NCI-H1048 (cell line): ENCODE measurements at regions not wholly inside any gene's neighbourhood (a gene's known extent, or its start where the extent isn't known, plus 50 kb on each side); places are given as distances from the start of the nearest gene placed in this dataset.

Experiments
- DNase-seq: peaks from one replicate; lab custom pipeline; 2025; lab: John Stamatoyannopoulos, UW

GRCh38 chr4:123841447-123842121, 445.0 kb downstream of the SPRY1 start:
- no peak for DNase-seq

GRCh38 chr4:123843137-123843536, 446.5 kb downstream of the SPRY1 start:
- no peak for DNase-seq

DNA sequence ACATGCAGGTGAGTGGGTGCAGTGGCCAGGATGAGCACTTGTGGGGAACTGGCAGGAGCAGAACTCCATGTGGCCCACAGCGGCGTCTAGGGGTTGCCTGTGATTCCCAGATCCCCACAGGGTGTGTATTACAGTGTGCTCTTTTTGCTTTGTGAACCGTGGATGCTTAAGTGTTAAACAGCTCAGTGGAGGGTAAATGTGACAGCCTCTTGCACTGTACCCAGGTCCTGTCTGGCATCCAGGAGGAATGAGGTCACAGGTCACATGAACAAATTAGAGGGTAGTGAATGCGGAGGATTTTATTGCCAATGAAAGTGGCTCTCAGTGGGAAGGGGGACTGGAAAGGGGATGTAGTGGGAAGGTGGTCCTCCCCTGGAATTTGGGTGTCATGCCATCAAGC, 447.8 kb downstream of the SPRY1 start:
- DNase-seq: no peak

DNA sequence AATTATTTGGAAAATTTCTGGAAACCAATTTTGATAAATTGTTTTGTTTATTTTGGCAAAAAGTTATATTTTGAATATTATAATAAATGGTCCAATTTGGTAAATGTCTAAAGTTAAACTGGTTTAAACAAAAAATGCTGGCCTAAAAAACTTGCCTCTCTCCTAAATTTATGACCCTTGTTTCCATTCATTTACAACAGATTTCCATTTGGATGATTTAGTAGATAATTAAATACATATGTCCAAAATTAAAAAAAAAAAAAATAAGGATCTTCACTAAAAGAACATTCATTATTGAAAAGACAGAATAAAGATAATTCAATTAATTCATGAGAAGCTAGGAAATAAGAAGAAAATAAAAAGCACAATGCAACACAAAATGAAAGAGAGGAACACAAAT, 449.5 kb downstream of the SPRY1 start:
- DNase-seq: no peak

- no peak for DNase-seq
Observed at GRCh38 chr4:123846561-123846960, 450.0 kb downstream of the SPRY1 start.

DNA sequence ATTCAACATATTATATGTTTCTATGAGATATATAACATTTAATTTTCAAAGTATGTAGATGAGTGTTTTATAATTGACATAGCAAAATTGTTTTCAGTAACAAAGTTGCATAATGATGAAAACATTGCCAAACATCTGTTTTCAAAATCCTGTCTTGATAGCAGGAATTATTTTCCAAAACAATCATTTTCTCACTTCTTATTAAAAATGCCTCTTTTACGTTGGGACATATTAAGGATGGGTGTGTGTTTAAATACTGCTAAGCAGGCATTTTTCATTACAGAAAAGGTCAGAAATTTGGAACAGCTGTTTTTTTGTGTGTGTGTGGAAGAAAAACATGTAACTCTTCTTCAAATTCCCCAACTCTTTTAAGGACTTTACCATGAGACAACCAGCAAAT, 452.0 kb downstream of the SPRY1 start:
- DNase-seq: no peak

- DNase-seq: no peak
Observed at GRCh38 chr4:123849495-123849894, 452.9 kb downstream of the SPRY1 start.

DNA sequence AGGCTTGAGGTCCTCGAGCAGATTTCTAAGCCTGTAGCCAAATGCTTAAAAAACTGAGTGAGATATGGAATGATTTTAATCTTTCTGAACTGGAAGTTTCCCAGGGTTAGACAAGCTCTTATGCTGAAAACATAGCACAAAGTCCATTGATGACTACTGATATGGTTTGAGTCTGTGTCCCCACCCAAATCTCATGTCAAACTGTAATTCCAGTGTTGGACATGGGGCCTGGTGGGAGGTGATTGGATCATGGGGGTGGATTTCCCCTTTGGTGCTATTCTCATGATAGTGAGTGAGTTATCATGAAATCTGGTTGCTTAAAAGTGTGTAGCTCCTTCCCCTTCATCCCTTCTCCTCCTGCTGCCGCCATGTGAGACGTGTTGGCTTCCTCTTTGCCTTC, 454.9 kb downstream of the SPRY1 start:
- DNase-seq: no peak

DNA sequence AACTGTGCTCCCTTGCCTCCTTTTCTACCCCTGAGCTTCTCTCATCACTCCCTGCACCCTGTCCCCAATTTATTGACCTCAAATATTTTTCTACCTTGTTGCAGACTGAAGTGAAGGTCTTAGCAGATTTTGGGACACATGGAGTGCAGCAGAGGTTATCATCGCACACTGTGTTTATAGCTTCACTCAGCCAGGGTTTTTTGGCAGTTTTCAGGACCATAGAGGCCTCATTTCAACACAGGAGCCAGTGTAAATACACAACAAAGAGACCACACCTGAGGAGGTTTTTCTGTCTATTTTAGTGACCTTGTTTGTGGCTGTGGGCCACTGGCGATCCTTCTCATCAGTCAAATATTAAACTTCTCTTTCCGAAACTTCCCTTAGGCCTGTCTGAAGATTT, 457.1 kb downstream of the SPRY1 start:
- DNase-seq: no peak

DNA sequence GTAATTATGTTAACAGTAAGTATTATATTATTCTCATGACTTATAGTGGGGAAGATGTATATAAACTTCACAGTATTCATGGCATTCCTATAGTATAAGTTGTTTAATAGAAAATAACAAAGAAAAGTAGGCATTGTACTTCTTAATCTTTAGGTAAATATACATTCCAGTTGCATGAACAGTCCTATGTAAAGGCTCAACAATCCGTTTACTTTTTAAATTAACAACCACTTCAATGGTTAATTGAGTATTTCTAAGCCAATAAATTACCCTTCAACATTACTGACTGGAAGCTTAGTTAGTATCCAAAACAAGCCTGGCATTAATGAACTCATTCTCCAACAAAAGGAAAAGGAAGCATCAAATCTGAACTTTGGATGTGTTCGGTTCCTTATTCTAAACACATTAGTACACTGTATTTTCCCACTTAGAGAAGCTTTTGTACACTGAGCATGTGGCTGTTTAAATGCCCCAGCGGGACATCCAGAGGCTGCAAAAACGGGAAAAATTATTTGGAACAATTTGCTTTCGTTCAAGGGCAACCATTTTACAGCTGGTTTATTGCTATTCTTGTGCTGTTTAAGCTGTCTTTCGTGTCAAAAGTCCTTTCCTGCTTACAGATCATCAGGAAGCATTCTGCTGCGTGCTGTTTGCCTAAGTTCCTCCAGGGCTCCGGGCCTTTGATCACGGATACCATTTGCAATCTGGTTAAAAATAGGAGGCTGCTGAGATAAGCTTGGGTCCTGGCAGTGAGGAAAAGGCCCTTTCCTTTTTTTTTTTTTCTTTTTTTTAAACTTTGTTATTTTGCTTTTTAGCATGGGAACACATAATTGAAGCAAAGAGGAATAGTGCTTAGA, 460.3 kb downstream of the SPRY1 start:
- DNase-seq: no peak

DNA sequence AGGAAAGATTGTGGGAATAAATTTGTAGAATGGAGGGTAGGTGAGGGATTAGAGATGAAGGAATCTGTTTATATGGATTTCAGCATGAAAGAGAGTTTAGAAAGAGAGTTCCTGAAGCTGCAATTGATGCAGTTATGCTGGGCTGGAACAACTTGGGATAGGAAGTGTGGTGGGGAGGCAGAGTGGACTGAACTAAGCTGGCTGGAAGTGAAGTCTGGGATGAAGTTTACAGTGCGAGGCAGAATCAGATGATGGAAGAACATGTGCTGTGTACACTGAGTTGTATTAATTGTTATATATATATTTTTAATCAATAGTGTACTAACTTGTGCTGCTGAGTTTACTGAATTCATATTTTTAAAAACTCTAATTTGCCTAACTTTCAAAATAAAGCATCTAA, 461.9 kb downstream of the SPRY1 start:
- no peak for DNase-seq

- no peak for DNase-seq
Observed at GRCh38 chr4:123862812-123863211, 466.2 kb downstream of the SPRY1 start.

- DNase-seq: no peak
Observed at GRCh38 chr4:123866796-123867195, 470.2 kb downstream of the SPRY1 start.

- DNase-seq: no peak
Observed at GRCh38 chr4:123867910-123868587, 471.5 kb downstream of the SPRY1 start.

GRCh38 chr4:123869286-123870215, 473.0 kb downstream of the SPRY1 start:
- no peak for DNase-seq

DNA sequence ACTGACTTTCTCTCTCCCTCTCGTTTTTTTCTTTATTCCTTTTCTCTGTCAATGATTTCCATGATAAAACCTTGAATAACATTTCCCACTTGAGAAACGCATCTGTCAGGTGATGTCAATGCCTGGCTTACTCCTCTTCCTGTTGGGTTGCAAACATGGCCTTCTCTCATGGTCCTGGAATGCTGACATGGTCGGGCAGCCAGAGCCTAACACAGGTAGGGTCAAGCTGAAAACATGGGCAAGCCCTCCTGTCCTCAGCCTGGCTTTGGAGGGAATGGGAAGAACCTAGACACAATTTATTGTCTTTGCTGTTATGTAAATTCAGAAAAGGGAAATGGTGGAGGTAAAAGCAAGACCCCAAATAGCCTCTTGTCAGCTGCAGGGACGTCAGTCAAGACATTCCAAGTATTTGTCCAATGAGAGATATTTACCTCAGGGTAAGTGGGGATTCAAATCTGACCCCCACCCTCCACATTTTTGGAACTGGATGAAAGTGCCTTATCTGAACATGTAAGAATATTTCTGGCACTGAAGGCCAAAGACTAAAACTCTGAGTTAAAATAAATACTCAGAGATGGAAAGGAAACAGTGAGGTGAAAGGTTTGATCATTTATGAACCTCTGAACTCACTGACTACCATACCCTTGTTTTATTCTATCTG, 473.8 kb downstream of the SPRY1 start:
- DNase-seq: no peak

- no peak for DNase-seq
Observed at GRCh38 chr4:123871341-123871740, 474.7 kb downstream of the SPRY1 start.

DNA sequence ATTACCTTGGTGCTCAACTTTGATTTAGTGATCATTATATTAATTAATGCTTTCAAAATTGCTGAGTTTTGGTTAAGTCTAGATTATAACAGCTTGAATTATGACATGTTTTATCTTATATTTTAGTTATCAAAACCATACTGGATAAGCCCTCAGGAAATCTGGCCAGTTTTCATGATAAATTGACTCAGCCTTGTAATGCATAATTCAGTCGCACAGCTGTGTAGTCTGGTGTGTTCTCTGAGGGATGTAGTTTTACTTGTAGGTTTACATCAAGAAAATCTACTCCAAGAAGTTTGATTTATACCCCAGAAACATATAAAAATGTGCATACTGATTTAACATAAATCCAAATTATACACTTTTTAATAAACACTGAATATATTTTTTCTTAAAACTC, 477.5 kb downstream of the SPRY1 start:
- no peak for DNase-seq

DNA sequence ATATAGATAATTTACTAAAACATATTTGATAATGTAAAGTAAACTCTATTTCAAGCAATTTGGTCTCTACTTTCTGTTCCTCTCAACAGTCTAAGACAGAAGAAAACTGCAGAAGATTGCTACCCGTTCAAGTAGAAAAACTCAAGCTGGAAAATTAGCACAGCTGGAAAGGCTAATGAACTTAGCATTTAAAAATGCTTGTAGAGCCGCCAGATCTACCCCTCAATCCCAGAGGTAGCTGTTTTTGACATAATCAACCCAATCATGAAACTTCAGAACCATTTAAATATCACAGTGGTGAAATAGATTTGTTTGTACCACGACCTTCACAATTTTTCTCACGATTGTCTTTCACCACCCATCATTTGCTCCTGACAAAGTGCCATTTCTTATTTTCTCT, 479.5 kb downstream of the SPRY1 start:
- DNase-seq: no peak

DNA sequence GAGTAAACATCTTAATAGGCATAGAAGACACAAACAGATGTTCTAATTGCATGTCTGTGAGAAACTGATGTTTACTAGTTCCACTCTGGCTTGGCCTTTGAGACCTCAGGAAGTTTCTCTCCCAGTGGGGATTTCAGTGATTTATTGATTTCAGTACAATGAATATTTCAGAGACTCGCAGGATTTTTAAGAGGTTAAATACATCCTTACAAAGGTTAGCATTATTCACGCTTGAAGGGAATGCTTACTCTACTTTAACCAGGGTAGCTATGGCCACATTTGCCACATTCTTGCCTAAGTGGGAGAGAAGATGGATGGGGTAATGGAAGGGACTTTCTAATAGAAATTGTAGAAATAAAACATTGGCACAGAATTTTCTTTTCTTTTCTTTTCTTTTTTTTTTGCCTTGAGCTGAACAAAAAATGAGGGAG, 480.1 kb downstream of the SPRY1 start:
- DNase-seq: no peak

GRCh38 chr4:123877551-123877950, 481.0 kb downstream of the SPRY1 start:
- no peak for DNase-seq
